ENCODE measurements at regions not wholly inside any gene's neighbourhood (a gene's known extent, or its start where the extent isn't known, plus 50 kb on each side); places are given as distances from the start of the nearest gene placed in this dataset.

DNA sequence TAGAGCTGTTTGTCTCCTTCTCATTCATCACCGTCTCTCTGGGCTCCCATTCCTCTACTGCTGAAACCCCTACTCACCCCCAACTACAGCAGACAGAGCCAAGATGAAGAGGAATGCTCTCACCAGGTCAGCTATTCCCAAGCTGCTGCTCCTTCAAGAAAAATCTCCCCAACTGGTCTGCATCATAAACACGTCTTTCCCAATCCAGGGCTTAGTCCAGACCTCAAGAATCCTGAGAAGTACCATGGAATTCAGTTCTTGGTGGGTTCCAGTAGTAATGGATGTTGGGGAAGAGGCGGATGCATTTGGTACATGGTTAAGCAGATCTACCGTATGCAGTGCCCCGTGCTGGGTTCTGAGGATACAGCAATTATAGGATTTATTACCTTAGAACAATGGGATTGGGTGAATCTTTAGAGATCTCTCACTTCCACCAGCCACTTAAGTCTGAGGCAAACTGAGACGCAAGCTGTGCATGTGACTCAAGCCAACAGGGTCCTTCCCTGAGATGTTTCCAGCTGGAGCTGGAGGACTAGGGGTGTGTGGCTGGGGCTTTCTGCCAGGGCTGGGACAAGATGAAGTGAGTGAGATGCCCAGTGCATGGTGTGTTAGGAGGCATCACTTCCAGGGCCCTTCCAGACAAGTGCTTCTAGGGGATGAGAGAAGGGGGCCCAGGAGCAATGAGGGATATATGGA lies 232.7 kb upstream of the CDH5 start:
- TF ChIP-seq CTCF (IDR thresholded peaks at IDR 0.05) (no peak), EZH2 (IDR thresholded peaks at IDR 0.05; ENCODE audit: borderline replicate concordance, insufficient read depth, low read depth, low read length, poor library complexity, severe bottlenecking) (no peak)
